Heart right ventricle (tissue), 16 donors: ENCODE measurements at regions not wholly inside any gene's neighbourhood (a gene's known extent, or its start where the extent isn't known, plus 50 kb on each side); places are given as distances from the start of the nearest gene placed in this dataset.

ENCODE experiments used
- ATAC-seq, 8 donors: fragments of 200-7000 bp; cut with Tn5 transposase; one replicate each; pipeline ENCODE4 v1.9.1; 2020; ENCODE audit warnings: mild to moderate bottlenecking in 8 of 8, moderate library complexity in 8 of 8, moderate number of reproducible peaks in 1 of 8
- DNase-seq, 2 donors: peaks; one replicate each; pipeline ENCODE4 v3.0.0-alpha.2; 2020
- H3K27ac ChIP-seq, 10 donors: fragments of 200-600 bp; sonication (generic) in 2 of 10; one replicate each; pipeline versions ENCODE4 v1.5.0 to v1.8.0; 2020 to 2022; ENCODE audit warnings: mild to moderate bottlenecking in 3 of 10
- H3K27me3 ChIP-seq, 7 donors: fragments of 200-600 bp; one replicate each; pipeline ENCODE4 v1.8.0; 2021 to 2022; ENCODE audit warnings: mild to moderate bottlenecking in 2 of 7
- H3K36me3 ChIP-seq, 9 donors: fragments of 200-600 bp; sonication (generic) in 1 of 9; one replicate each; pipeline versions ENCODE4 v1.5.0 to v1.8.0; 2020 to 2022; ENCODE audit warnings: mild to moderate bottlenecking in 2 of 9
- H3K4me1 ChIP-seq, 9 donors: fragments of 200-600 bp; sonication (generic) in 1 of 9; one replicate each; pipeline versions ENCODE4 v1.5.0 to v1.8.0; 2020 to 2022; ENCODE audit warnings: mild to moderate bottlenecking in 4 of 9
- H3K4me3 ChIP-seq, 10 donors: fragments of 200-600 bp; sonication (generic) in 2 of 10; one replicate each; pipeline versions ENCODE4 v1.5.0 to v1.8.0; 2020 to 2022; ENCODE audit warnings: mild to moderate bottlenecking in 7 of 10, moderate library complexity in 2 of 10
- H3K9me3 ChIP-seq, 11 donors: fragments of 200-600 bp in 10 of 11; sonication (generic) in 2 of 11; one replicate each; pipeline versions ENCODE4 v1.5.0 to v1.8.0; 2013 to 2022; ENCODE audit warnings: mild to moderate bottlenecking in 2 of 11, control low read depth in 1 of 11, moderate library complexity in 1 of 11
- WGBS, 2 donors: extraction: QIAGEN DNeasy Blood & Tissue Kit; methylation state at CpG; one replicate each; pipeline ENCODE4 v1.1.7; 2013; ENCODE audit warnings: inconsistent platforms in 1 of 2; 5-methylcytosine and 5-hydroxymethylcytosine counted together
- intact Hi-C, 10 donors: fragments of 100-400 bp; cut with DNase I; formaldehyde crosslinking; loops; one replicate each; pipeline versions ENCODE4 v1.11.1 to v1.14.2; 2022
- TF ChIP-seq, protein P1 (sequence below), 9 donors: fragments of 200-600 bp; sonication (generic) in 2 of 9; IDR thresholded peaks; one replicate each; pipeline versions ENCODE4 v1.5.0 to v1.8.0; 2021 to 2022; ENCODE audit warnings: antibody characterized with exemption in 9 of 9, mild to moderate bottlenecking in 5 of 9, moderate library complexity in 1 of 9
- donor health status: Arrhythmogenic right ventricular cardiomyopathy.
- donor health status: ischemic (EF 13 %, LVEDD 7.1; RV severe dilation, severe dysfunction).
- donor health status: healthy with polysubstance abuse.
- donor health status: DM: no; HTN: yes; CAD: no.
- donor health status: DM: no; HTN: no; CAD: no.
- donor health status: ischemic (EF 25% LVEDD 6.9; RV normal size, moderate dysfunction).
- donor health status: ischemic (EF 25% LVEDD 5.7; RV mildly dilated, moderate dysfunction).
- donor health status: healthy.
- donor health status: DM: yes; HTN: yes; CAD: no.
- donor health status: Ischemic cardiomyopathy.
- donor health status: ischemic (EF 35%, LVEDD 5.7; RV mildly dilated, moderate dysfunction).
- donor health status: nonischemic (EF 11% LVEDD 7.7; RV severe dilation, severe dysfunction).
- donor health status: DM: yes; HTN: yes; CAD: no.
- donor health status: PGD.
- donor health status: ischemic (EF 29% LVEDD 5.4; RV normal size, mild dysfunction).
- donor health status: nonischemic (EF 23%, LVEDD 6.1; RV moderate dilation, normal function).

DNA sequence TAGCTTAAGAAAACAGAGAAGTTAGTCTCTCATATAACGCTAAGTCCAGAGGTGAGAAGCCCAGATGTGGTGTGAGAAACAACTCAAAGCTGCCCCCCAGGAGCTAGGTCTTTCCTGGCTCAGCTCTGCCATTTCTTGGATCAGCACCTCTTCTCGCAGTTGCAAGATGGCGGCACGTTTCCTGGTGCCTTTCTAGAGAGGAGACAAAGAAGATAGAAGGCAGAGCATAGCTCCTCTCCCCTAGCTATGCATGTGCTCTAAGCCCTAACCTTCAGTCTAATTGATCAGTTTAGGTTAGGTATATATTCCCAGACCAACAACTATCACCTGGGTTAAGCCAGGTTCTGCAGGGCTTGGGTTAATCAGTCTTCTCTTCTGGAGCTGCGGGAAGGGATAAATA, 119.5 kb upstream of the RAB12 start:
- no peak for ATAC-seq
- Histone ChIP-seq H3K27me3 (no peaks in the 10 kb centered on the region), H3K4me3 (no peak overlapping the region), H3K9me3 (no peaks in the 10 kb centered on the region), H3K36me3 (no peaks in the 10 kb centered on the region), H3K27ac (no peak overlapping the region), H3K4me1 (no peaks in the 10 kb centered on the region)
- DNase-seq, result no peak
- TF ChIP-seq, protein P1, sequence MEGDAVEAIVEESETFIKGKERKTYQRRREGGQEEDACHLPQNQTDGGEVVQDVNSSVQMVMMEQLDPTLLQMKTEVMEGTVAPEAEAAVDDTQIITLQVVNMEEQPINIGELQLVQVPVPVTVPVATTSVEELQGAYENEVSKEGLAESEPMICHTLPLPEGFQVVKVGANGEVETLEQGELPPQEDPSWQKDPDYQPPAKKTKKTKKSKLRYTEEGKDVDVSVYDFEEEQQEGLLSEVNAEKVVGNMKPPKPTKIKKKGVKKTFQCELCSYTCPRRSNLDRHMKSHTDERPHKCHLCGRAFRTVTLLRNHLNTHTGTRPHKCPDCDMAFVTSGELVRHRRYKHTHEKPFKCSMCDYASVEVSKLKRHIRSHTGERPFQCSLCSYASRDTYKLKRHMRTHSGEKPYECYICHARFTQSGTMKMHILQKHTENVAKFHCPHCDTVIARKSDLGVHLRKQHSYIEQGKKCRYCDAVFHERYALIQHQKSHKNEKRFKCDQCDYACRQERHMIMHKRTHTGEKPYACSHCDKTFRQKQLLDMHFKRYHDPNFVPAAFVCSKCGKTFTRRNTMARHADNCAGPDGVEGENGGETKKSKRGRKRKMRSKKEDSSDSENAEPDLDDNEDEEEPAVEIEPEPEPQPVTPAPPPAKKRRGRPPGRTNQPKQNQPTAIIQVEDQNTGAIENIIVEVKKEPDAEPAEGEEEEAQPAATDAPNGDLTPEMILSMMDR (IDR thresholded peaks at IDR 0.05), result no peak
- 95 to 96% methylated on average over 5 of the region's 5 CpGs for WGBS, 2 donors
- intact Hi-C loops, result loop anchor here in 4 of 10 donors (10.0 kb wide), 5 partner anchors 125 to 925 kb away; partner anchors contain the start of gene PTPRM (in 1 of the 4)

DNA sequence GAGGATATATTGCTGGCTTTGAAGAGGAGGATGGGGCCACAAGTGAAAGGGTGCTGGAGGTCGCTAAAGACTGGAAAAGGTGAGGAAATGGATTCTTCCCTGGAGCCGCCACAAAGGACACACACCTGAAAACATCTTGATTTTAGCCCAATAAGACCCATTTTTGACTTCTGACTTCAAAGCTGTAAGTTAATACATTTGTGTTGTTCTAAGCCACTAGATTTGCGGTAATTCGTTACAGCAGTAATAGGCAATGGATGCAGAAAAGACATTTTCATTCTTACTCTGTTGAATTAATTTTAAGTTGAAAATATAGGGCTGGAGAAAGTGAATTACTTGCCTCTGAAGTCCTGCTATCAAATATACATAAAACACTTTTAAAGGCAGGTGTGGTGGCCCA, 117.7 kb upstream of the RAB12 start:
- Histone ChIP-seq H3K27ac (no peak overlapping the region), H3K27me3 (no peaks in the 10 kb centered on the region), H3K4me1 (no peaks in the 10 kb centered on the region), H3K4me3 (no peak overlapping the region), H3K9me3 (no peaks in the 10 kb centered on the region), H3K36me3 (no peaks in the 10 kb centered on the region)
- TF ChIP-seq, protein P1 (IDR thresholded peaks at IDR 0.05), result no peak
- DNase-seq, result no peak
- 69 to 87% methylated on average over 4 of the region's 4 CpGs for WGBS, 2 donors
- no peak for ATAC-seq
- intact Hi-C loops, result no loop called here

- Histone ChIP-seq H3K4me1 (no peaks in the 10 kb centered on the region), H3K36me3 (no peaks in the 10 kb centered on the region), H3K9me3 (no peaks in the 10 kb centered on the region), H3K27me3 (no peaks in the 10 kb centered on the region), H3K4me3 (no peak overlapping the region), H3K27ac (no peak overlapping the region)
- intact Hi-C loops, result no loop called here
- WGBS, 2 donors, result 80 to 87% methylated on average over 4 of the region's 4 CpGs
- DNase-seq (no peak), ATAC-seq (no peak)
- TF ChIP-seq, protein P1 (IDR thresholded peaks at IDR 0.05), result no peak
These were observed 116.1 kb upstream of the RAB12 start for GRCh38 chr18:8493141-8493540.

DNA sequence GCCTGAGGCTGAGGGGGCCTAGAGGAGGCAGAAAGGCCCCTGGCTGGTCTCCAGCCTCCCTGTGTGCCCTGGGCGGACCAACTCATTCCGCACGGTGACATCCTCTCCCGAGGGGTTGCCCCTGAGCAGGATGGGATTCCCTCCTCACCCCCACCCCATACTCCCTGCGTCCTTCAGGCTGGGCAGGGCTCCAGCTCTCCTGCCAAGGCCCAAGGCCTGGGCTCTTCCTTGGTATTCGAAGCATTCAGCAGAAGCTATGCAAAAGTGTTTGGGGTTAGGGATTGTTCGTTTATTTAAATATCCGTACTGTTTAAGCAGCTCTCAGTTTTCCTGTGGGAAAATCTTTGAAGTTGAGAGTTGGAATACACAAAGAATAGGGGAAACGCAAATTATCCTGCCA, 113.1 kb upstream of the RAB12 start:
- Histone ChIP-seq H3K27ac (no peak overlapping the region), H3K4me3 (no peak overlapping the region), H3K27me3 (no peaks in the 10 kb centered on the region), H3K36me3 (no peaks in the 10 kb centered on the region), H3K4me1 (peaks cover 0 to 4% (median 0%) of the 10 kb centered on the region in 9 donors), H3K9me3 (no peaks in the 10 kb centered on the region)
- no peak for ATAC-seq
- WGBS, 2 donors, result 55 to 59% methylated on average over 9 of the region's 9 CpGs
- intact Hi-C loops, result no loop called here
- TF ChIP-seq, protein P1 (IDR thresholded peaks at IDR 0.05), result no peak
- no peak for DNase-seq
